ENCODE measurements at regions not wholly inside any gene's neighbourhood (a gene's known extent, or its start where the extent isn't known, plus 50 kb on each side); places are given as distances from the start of the nearest gene placed in this dataset.

DNA sequence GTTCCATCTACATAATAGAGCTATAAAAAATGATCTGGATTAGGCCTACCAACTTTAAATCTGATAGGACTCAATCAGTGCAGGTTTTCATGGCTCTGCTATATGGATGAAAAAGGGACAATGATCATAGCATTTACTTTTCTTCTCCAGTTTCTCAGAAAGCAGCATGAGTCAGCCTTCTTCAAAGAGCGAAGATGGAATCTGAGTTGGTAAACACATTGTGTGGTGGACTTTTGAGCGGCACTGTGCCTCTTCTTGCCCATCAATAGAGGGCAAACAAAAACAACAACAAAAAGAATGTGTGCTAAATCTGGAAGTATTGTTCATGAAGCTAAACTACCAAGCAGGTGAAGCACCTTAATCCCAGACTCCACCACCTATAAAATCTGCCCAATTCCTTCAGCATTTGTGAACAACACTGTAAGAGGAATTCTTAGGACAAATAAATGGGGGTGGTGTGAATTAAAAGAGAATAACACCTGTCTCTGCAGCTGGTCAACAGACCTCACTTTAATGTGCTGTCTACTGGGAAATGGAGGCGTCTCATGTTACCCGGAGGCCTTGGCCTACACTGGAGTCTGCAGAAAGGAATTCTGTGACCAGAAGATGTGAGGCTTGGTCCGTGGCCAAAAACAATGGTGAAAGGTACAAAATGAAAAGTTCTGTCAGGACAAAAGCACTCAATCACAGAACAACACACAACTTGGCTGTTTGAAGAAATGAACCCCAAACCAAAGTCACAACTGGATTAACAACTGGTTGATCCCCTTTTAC lies 609.0 kb downstream of the IRS1 start (continued):
- TF ChIP-seq, protein P1, sequence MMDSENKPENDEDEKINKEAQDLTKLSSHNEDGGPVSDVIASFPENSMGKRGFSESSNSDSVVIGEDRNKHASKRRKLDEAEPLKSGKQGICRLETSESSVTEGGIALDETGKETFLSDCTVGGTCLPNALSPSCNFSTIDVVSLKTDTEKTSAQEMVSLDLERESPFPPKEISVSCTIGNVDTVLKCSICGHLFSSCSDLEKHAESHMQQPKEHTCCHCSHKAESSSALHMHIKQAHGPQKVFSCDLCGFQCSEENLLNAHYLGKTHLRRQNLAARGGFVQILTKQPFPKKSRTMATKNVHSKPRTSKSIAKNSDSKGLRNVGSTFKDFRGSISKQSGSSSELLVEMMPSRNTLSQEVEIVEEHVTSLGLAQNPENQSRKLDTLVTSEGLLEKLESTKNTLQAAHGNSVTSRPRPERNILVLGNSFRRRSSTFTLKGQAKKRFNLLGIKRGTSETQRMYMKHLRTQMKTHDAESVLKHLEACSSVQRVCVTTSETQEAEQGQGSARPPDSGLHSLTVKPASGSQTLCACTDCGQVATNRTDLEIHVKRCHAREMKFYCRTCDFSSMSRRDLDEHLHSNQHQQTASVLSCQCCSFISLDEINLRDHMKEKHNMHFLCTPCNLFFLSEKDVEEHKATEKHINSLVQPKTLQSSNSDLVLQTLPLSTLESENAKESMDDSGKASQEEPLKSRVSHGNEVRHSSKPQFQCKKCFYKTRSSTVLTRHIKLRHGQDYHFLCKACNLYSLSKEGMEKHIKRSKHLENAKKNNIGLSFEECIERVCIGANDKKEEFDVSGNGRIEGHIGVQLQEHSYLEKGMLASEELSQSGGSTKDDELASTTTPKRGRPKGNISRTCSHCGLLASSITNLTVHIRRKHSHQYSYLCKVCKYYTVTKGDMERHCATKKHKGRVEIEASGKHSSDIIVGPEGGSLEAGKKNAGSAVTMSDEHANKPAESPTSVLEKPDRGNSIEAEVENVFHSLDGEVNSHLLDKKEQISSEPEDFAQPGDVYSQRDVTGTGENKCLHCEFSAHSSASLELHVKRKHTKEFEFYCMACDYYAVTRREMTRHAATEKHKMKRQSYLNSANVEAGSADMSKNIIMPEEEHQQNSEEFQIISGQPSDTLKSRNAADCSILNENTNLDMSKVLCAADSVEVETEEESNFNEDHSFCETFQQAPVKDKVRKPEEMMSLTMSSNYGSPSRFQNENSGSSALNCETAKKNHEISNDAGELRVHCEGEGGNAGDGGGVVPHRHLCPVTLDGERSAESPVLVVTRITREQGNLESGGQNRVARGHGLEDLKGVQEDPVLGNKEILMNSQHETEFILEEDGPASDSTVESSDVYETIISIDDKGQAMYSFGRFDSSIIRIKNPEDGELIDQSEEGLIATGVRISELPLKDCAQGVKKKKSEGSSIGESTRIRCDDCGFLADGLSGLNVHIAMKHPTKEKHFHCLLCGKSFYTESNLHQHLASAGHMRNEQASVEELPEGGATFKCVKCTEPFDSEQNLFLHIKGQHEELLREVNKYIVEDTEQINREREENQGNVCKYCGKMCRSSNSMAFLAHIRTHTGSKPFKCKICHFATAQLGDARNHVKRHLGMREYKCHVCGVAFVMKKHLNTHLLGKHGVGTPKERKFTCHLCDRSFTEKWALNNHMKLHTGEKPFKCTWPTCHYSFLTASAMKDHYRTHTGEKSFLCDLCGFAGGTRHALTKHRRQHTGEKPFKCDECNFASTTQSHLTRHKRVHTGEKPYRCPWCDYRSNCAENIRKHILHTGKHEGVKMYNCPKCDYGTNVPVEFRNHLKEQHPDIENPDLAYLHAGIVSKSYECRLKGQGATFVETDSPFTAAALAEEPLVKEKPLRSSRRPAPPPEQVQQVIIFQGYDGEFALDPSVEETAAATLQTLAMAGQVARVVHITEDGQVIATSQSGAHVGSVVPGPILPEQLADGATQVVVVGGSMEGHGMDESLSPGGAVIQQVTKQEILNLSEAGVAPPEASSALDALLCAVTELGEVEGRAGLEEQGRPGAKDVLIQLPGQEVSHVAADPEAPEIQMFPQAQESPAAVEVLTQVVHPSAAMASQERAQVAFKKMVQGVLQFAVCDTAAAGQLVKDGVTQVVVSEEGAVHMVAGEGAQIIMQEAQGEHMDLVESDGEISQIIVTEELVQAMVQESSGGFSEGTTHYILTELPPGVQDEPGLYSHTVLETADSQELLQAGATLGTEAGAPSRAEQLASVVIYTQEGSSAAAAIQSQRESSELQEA (CRISPR knock-in tag; IDR thresholded peaks at IDR 0.05; ENCODE audit: not compliant biosample characterization): no peak
- no peak for TF ChIP-seq ZNF224 (CRISPR knock-in tag; IDR thresholded peaks at IDR 0.05)
- TF ChIP-seq, protein P2, sequence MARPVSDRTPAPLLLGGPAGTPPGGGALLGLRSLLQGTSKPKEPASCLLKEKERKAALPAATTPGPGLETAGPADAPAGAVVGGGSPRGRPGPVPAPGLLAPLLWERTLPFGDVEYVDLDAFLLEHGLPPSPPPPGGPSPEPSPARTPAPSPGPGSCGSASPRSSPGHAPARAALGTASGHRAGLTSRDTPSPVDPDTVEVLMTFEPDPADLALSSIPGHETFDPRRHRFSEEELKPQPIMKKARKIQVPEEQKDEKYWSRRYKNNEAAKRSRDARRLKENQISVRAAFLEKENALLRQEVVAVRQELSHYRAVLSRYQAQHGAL (CRISPR knock-in tag; IDR thresholded peaks at IDR 0.05; ENCODE audit: not compliant biosample characterization): no peak
- no peak for TF ChIP-seq TEAD2 (CRISPR knock-in tag; IDR thresholded peaks at IDR 0.05)
- peak; percentile 92 for TF ChIP-seq FOXA3 (CRISPR knock-in tag; IDR thresholded peaks at IDR 0.05)
- TF ChIP-seq ZSCAN30 (CRISPR knock-in tag; IDR thresholded peaks at IDR 0.05): 0 out of 2 replicates have a peak, but pooled peaks have one; percentile 51
- TF ChIP-seq ATAD3A (CRISPR knock-in tag; IDR thresholded peaks at IDR 0.05): no peak
- TF ChIP-seq, protein P3, sequence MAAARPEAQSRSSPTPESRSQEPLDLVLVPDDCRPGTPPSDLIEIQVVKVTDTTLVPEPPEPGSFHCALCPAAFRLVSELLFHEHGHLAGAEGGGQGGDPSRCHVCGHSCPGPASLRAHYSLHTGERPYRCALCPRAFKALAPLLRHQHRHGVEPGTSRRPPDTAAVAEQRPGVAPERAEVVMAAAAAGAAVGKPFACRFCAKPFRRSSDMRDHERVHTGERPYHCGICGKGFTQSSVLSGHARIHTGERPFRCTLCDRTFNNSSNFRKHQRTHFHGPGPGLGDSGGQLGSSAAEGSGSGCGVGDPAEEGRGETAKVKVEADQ (CRISPR knock-in tag; IDR thresholded peaks at IDR 0.05; ENCODE audit: borderline replicate concordance): no peak
- TF ChIP-seq NFYC (CRISPR knock-in tag; IDR thresholded peaks at IDR 0.05): no peak
- peak; percentile 70; the same call in 1 of the 2 replicates for TF ChIP-seq SMAD3 (CRISPR knock-in tag; IDR thresholded peaks at IDR 0.05)
- TF ChIP-seq HOXD1 (CRISPR knock-in tag; IDR thresholded peaks at IDR 0.05): no peak
- TF ChIP-seq, protein P4, sequence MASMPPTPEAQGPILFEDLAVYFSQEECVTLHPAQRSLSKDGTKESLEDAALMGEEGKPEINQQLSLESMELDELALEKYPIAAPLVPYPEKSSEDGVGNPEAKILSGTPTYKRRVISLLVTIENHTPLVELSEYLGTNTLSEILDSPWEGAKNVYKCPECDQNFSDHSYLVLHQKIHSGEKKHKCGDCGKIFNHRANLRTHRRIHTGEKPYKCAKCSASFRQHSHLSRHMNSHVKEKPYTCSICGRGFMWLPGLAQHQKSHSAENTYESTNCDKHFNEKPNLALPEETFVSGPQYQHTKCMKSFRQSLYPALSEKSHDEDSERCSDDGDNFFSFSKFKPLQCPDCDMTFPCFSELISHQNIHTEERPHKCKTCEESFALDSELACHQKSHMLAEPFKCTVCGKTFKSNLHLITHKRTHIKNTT (CRISPR knock-in tag; IDR thresholded peaks at IDR 0.05): no peak
- TF ChIP-seq, protein P5, sequence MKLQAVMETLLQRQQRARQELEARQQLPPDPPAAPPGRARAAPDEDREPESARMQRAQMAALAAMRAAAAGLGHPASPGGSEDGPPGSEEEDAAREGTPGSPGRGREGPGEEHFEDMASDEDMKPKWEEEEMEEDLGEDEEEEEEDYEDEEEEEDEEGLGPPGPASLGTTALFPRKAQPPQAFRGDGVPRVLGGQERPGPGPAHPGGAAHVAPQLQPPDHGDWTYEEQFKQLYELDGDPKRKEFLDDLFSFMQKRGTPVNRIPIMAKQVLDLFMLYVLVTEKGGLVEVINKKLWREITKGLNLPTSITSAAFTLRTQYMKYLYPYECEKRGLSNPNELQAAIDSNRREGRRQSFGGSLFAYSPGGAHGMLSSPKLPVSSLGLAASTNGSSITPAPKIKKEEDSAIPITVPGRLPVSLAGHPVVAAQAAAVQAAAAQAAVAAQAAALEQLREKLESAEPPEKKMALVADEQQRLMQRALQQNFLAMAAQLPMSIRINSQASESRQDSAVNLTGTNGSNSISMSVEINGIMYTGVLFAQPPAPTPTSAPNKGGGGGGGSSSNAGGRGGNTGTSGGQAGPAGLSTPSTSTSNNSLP (IDR thresholded peaks at IDR 0.05; ENCODE audit: low read depth, low read length): no peak
- TF ChIP-seq, protein P6, sequence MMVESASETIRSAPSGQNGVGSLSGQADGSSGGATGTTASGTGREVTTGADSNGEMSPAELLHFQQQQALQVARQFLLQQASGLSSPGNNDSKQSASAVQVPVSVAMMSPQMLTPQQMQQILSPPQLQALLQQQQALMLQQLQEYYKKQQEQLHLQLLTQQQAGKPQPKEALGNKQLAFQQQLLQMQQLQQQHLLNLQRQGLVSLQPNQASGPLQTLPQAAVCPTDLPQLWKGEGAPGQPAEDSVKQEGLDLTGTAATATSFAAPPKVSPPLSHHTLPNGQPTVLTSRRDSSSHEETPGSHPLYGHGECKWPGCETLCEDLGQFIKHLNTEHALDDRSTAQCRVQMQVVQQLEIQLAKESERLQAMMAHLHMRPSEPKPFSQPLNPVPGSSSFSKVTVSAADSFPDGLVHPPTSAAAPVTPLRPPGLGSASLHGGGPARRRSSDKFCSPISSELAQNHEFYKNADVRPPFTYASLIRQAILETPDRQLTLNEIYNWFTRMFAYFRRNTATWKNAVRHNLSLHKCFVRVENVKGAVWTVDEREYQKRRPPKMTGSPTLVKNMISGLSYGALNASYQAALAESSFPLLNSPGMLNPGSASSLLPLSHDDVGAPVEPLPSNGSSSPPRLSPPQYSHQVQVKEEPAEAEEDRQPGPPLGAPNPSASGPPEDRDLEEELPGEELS (CRISPR knock-in tag; IDR thresholded peaks at IDR 0.05): peak; percentile 97
